ENCODE measurements at regions not wholly inside any gene's neighbourhood (a gene's known extent, or its start where the extent isn't known, plus 50 kb on each side); places are given as distances from the start of the nearest gene placed in this dataset.

GRCh38 chr12:105759149-105759548, 379.6 kb downstream of the NUAK1 start:
- no peak for DNase-seq

GRCh38 chr12:105761075-105761474, 377.7 kb downstream of the NUAK1 start:
- no peaks in the 10 kb centered on the region for H3K27me3 Mint-ChIP-seq
- H3K4me1 Mint-ChIP-seq: peaks cover 9% of the 10 kb centered on the region
- POLR2A ChIA-PET: no interaction called here
- no peak overlapping the region for H3K4me3 Mint-ChIP-seq
- no peak for DNase-seq
- no peak overlapping the region for H3K27ac Mint-ChIP-seq
- CTCF ChIA-PET: no interaction called here
- no peaks in the 10 kb centered on the region for H3K36me3 Mint-ChIP-seq (ENCODE audit: low read depth)
- TF ChIP-seq CTCF (IDR thresholded peaks at IDR 0.05): no peak
- intact Hi-C loops (cut with micrococcal nuclease): no loop called here
- no peaks in the 10 kb centered on the region for H3K9me3 Mint-ChIP-seq
- ATAC-seq (ENCODE audit: low read depth): no peak

More at GRCh38 chr12:105759149-105759548, 379.6 kb downstream of the NUAK1 start:
- ChIA-PET CTCF (no interaction called here), POLR2A (no interaction called here)
- no peaks in the 10 kb centered on the region for H3K36me3 Mint-ChIP-seq (ENCODE audit: low read depth)
- H3K27me3 Mint-ChIP-seq: no peaks in the 10 kb centered on the region
- TF ChIP-seq CTCF (IDR thresholded peaks at IDR 0.05): no peak
- ATAC-seq (ENCODE audit: low read depth): no peak
- H3K4me1 Mint-ChIP-seq: no peaks in the 10 kb centered on the region
- H3K27ac Mint-ChIP-seq: no peak overlapping the region
- intact Hi-C loops (cut with micrococcal nuclease): no loop called here
- no peaks in the 10 kb centered on the region for H3K9me3 Mint-ChIP-seq
- no peak overlapping the region for H3K4me3 Mint-ChIP-seq

GRCh38 chr12:105764216-105764835, 374.4 kb downstream of the NUAK1 start:
- H3K27ac Mint-ChIP-seq: no peak overlapping the region
- no peaks in the 10 kb centered on the region for H3K9me3 Mint-ChIP-seq
- no peak for TF ChIP-seq CTCF (IDR thresholded peaks at IDR 0.05)
- DNase-seq (no peak), ATAC-seq (ENCODE audit: low read depth) (no peak)
- peaks cover 2% of the 10 kb centered on the region for H3K27me3 Mint-ChIP-seq
- no peaks in the 10 kb centered on the region for H3K36me3 Mint-ChIP-seq (ENCODE audit: low read depth)
- intact Hi-C loops (cut with micrococcal nuclease): no loop called here
- H3K4me1 Mint-ChIP-seq: peaks cover 9% of the 10 kb centered on the region
- ChIA-PET POLR2A (no interaction called here), CTCF (no interaction called here)
- no peak overlapping the region for H3K4me3 Mint-ChIP-seq

GRCh38 chr12:105765053-105766014, 373.4 kb downstream of the NUAK1 start:
- no peak overlapping the region for H3K27ac Mint-ChIP-seq
- CTCF ChIA-PET: no interaction called here
- H3K4me3 Mint-ChIP-seq: no peak overlapping the region
- intact Hi-C loops (cut with micrococcal nuclease): no loop called here
- no peaks in the 10 kb centered on the region for H3K36me3 Mint-ChIP-seq (ENCODE audit: low read depth)
- peaks cover 2% of the 10 kb centered on the region for H3K27me3 Mint-ChIP-seq
- ATAC-seq (ENCODE audit: low read depth) (no peak), DNase-seq (no peak)
- POLR2A ChIA-PET: no interaction called here
- no peak for TF ChIP-seq CTCF (IDR thresholded peaks at IDR 0.05)
- H3K4me1 Mint-ChIP-seq: peaks cover 9% of the 10 kb centered on the region
- no peaks in the 10 kb centered on the region for H3K9me3 Mint-ChIP-seq

GRCh38 chr12:105766029-105766428, 372.7 kb downstream of the NUAK1 start:
- Mint-ChIP-seq H3K27me3 (peaks cover 2% of the 10 kb centered on the region), H3K4me3 (no peak overlapping the region), H3K36me3 (ENCODE audit: low read depth) (no peaks in the 10 kb centered on the region), H3K27ac (no peak overlapping the region), H3K4me1 (peaks cover 9% of the 10 kb centered on the region), H3K9me3 (no peaks in the 10 kb centered on the region)
- intact Hi-C loops (cut with micrococcal nuclease): no loop called here
- no peak for TF ChIP-seq CTCF (IDR thresholded peaks at IDR 0.05)
- no peak for ATAC-seq (ENCODE audit: low read depth)
- CTCF ChIA-PET: no interaction called here
- no peak for DNase-seq
- POLR2A ChIA-PET: no interaction called here
